ENCODE measurements at regions not wholly inside any gene's neighbourhood (a gene's known extent, or its start where the extent isn't known, plus 50 kb on each side); places are given as distances from the start of the nearest gene placed in this dataset.

GRCh38 chr1:90783181-90783580 is 66.1 kb upstream of the BARHL2 start:
- TF ChIP-seq BACH1 (IDR thresholded peaks at IDR 0.05; ENCODE audit: low read length) (no peak), ATF2 (IDR thresholded peaks at IDR 0.05; ENCODE audit: low read length) (no peak), MAFK (IDR thresholded peaks at IDR 0.05; ENCODE audit: low read depth, low read length) (no peak), TCF12 (IDR thresholded peaks at IDR 0.05; ENCODE audit: low read depth, low read length) (no peak), SUZ12 (IDR thresholded peaks at IDR 0.05; ENCODE audit: low read length) (no peak), MAX (IDR thresholded peaks at IDR 0.05) (no peak)
- TF ChIP-seq, protein P1, sequence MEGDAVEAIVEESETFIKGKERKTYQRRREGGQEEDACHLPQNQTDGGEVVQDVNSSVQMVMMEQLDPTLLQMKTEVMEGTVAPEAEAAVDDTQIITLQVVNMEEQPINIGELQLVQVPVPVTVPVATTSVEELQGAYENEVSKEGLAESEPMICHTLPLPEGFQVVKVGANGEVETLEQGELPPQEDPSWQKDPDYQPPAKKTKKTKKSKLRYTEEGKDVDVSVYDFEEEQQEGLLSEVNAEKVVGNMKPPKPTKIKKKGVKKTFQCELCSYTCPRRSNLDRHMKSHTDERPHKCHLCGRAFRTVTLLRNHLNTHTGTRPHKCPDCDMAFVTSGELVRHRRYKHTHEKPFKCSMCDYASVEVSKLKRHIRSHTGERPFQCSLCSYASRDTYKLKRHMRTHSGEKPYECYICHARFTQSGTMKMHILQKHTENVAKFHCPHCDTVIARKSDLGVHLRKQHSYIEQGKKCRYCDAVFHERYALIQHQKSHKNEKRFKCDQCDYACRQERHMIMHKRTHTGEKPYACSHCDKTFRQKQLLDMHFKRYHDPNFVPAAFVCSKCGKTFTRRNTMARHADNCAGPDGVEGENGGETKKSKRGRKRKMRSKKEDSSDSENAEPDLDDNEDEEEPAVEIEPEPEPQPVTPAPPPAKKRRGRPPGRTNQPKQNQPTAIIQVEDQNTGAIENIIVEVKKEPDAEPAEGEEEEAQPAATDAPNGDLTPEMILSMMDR (IDR thresholded peaks at IDR 0.05; ENCODE audit: control extremely low read depth in 1 of 3, insufficient read depth in 1 of 3, low read depth in 1 of 3, low read length in 3 of 3) = no peak

All from H1 (cell line).